ENCODE measurements at regions not wholly inside any gene's neighbourhood (a gene's known extent, or its start where the extent isn't known, plus 50 kb on each side); places are given as distances from the start of the nearest gene placed in this dataset.

DNA sequence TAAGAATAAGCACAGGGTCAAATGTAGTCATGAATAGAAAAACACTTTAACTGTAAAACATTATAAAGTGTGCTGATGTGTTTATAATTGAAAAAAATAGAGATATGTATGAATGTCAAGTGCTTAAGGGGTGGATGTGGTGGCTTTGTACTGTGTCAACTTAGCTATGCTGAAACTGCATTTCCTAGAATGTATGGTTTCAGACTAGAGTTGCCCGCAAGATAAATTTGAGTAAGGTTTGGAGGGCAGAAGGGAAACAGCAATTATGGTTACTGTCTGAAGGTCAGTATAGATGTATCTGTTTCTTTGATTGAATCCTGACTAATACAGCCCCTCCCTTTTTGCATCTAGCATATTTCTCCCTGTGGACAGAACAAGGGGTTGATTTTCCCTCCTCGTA is 288.1 kb upstream of the MOCS1 start:
- Histone ChIP-seq H3K4me2 (ENCODE audit: low read depth, low read length) (no peak overlapping the region), H3K27me3 (ENCODE audit: control insufficient read depth in 1 of 2, insufficient read depth in 2 of 2, low read length in 2 of 2) (no peaks in the 10 kb centered on the region), H3K9ac (ENCODE audit: insufficient read depth, low read depth, low read length) (no peak overlapping the region), H3K4me3 (replicated peaks in 1 of 3; ENCODE audit: insufficient read depth in 1 of 3, low read depth in 2 of 3, low read length in 3 of 3) (no peak overlapping the region), H3K27ac (ENCODE audit: extremely low read length, insufficient read depth, low read length) (no peak overlapping the region), H3K9me3 (ENCODE audit: low read length) (peaks cover 44% of the 10 kb centered on the region), H2AFZ (ENCODE audit: low read length) (no peak overlapping the region), H3K36me3 (replicated peaks in 1 of 2; ENCODE audit: control insufficient read depth in 1 of 2, insufficient read depth in 2 of 2, low read length in 2 of 2) (no peaks in the 10 kb centered on the region), H3K79me2 (ENCODE audit: insufficient read depth, low read length) (no peaks in the 10 kb centered on the region), H4K20me1 (ENCODE audit: insufficient read depth, low read length) (no peaks in the 10 kb centered on the region), H3K4me1 (ENCODE audit: insufficient read depth, low read length) (no peaks in the 10 kb centered on the region)
- 53% methylated on average over 2 of the region's 2 CpGs for WGBS (ENCODE audit: low lambda C conversion rate)
- no peak for TF ChIP-seq ZNF205 (CRISPR knock-in tag; IDR thresholded peaks at IDR 0.05)
- no peak for TF ChIP-seq THAP11 (CRISPR knock-in tag; IDR thresholded peaks at IDR 0.05)
- no peak for TF ChIP-seq FOXO1 (CRISPR knock-in tag; IDR thresholded peaks at IDR 0.05)
- no peak for TF ChIP-seq NR2F2 (IDR thresholded peaks at IDR 0.05; ENCODE audit: borderline replicate concordance, low read depth)
- TF ChIP-seq ZSCAN29 (CRISPR knock-in tag; conservative IDR thresholded peaks at IDR 0.05) = no peak
- TF ChIP-seq, protein P1, sequence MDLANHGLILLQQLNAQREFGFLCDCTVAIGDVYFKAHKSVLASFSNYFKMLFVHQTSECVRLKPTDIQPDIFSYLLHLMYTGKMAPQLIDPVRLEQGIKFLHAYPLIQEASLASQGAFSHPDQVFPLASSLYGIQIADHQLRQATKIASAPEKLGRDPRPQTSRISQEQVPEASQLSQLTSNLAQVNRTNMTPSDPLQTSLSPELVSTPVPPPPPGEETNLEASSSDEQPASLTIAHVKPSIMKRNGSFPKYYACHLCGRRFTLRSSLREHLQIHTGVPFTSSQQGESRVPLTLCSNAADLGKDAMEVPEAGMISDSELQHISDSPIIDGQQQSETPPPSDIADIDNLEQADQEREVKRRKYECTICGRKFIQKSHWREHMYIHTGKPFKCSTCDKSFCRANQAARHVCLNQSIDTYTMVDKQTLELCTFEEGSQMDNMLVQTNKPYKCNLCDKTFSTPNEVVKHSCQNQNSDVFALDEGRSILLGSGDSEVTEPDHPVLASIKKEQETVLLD (CRISPR knock-in tag; IDR thresholded peaks at IDR 0.05; ENCODE audit: low read depth) = no peak
- TF ChIP-seq ZFP62 (CRISPR knock-in tag; IDR thresholded peaks at IDR 0.05) = no peak
- TF ChIP-seq ZNF777 (CRISPR knock-in tag; IDR thresholded peaks at IDR 0.05) = no peak
- TF ChIP-seq DMTF1 (CRISPR knock-in tag; IDR thresholded peaks at IDR 0.05) = no peak
- no peak for TF ChIP-seq ZNF256 (CRISPR knock-in tag; conservative IDR thresholded peaks at IDR 0.05)
- no peak for TF ChIP-seq ZNF703 (CRISPR knock-in tag; IDR thresholded peaks at IDR 0.05; ENCODE audit: borderline replicate concordance)
- no peak for TF ChIP-seq ZBTB8A (CRISPR knock-in tag; IDR thresholded peaks at IDR 0.05; ENCODE audit: borderline replicate concordance, low read depth)
- no peak for TF ChIP-seq ZSCAN21 (CRISPR knock-in tag; IDR thresholded peaks at IDR 0.05; ENCODE audit: borderline replicate concordance)
- TF ChIP-seq, protein P2, sequence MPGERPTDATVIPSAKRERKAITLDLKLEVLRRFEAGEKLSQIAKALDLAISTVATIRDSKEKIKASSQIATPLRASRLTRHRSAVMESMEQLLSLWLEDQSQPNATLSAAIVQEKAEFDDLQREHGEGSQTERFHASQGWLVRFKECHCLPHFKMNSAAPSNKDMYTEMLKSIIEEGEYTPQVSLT (CRISPR knock-in tag; IDR thresholded peaks at IDR 0.05; ENCODE audit: borderline replicate concordance, low read depth) = no peak
- no peak for TF ChIP-seq BORCS8-MEF2B (CRISPR knock-in tag; IDR thresholded peaks at IDR 0.05)
- POLR2A ChIA-PET = no interaction called here
- FAIRE-seq (no peak), ATAC-seq (no peak), DNase-seq (ENCODE audit: low spot score) (no peak)
- CTCF ChIA-PET (ENCODE audit: low intra/inter-chr PET ratio, low total read pairs) = no interaction called here
- in situ Hi-C loops (cut with HindIII; ENCODE audit: extremely low pct_ligation_motif_present, low pct_unique_long_range_greater_than_20kb) (no loop called here), intact Hi-C loops (cut with micrococcal nuclease; ENCODE audit: unreplicated experiment) (no loop called here)
- BruUV-seq (replicated peaks) = no TSS peak
